ENCODE measurements at regions not wholly inside any gene's neighbourhood (a gene's known extent, or its start where the extent isn't known, plus 50 kb on each side); places are given as distances from the start of the nearest gene placed in this dataset.

DNA sequence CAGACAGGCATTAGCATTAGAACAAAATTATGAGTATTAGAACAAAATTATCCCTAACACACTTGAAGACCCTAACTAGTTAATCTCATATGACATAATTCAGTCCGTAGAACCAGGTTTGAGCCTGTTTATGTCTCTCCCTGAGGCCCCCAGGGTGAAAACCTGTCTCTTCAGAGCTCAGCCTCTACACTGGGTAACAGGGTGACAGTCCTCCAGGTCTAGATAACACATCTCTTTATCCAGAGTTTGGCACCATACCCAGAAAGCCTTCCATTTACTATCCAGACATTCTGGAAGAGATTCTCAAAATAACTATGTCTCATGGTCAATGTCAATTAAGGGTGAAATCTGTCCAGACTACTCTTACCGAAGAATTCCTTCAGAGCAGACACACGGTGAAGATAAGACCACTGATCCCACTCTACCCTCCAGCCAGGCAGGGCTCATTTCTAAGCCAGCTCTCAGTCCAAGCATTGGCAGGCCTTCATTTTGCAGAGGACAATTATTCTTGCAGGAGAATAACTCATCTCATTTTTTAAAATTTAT, 1195.3 kb downstream of the EFNB2 start:
- DNase-seq = no peak

DNA sequence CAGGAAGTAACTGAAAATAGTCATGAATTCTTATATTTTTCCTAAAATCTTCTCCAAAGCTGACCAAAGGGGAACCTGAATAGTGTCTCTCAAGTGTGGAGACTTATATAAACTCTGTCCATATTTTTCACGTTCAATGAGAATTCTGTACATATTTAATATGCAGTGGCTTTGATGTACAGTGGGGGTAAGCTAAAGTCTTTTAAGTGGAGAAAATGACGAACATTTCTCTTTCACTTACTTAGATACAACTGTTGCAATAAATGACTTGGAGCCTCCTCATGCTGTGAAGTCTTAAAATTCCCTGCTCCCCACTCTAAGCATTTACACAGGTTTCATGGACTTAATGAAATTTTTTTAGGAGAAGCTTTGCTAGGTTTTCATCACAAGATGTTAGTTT, 1196.7 kb downstream of the EFNB2 start:
- no peak for DNase-seq

- DNase-seq = no peak
These were observed 1197.5 kb downstream of the EFNB2 start for GRCh38 chr13:105338006-105338405.

- DNase-seq = no peak
These were observed 1198.5 kb downstream of the EFNB2 start for GRCh38 chr13:105336706-105337576.

DNA sequence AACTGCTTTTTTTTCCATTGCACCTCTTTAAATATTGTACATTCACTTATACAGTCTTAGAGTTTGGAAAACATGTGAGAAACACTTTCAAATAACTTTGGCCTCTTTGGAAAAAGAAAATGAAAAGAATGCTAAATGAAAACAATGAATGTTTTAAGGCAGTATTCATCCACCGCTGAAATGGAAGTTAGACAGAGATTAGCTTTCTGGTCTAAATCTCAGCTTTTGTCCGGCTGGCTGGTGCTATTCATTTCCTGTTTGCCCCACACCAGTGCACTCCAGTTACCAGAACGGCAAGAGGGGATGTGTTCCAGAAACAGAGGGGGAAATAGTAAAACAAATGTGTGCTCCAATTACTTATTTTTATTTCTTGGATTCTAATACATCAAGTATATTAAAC, 1201.3 kb downstream of the EFNB2 start:
- no peak for DNase-seq

DNA sequence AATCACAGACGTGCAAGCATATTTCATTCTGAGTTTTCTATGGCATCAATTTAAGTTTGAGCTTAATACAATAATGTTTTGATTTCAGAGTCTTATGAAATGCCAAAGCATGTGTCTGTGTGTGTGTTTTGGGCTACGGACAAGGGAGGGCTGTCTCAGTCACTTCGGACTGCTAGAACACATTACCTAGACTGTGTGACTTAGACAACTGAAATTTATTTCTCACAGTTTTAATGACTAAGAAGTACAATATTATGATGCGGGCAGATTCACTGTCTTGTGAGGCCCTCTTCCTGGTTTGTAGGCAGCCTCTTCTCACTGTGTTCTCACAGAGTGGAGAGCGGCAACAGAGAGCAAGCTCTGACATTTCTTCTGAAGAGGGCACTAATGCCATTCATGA, 1202.0 kb downstream of the EFNB2 start:
- no peak for DNase-seq

GRCh38 chr13:105329359-105329758, 1206.1 kb downstream of the EFNB2 start:
- no peak for DNase-seq

DNA sequence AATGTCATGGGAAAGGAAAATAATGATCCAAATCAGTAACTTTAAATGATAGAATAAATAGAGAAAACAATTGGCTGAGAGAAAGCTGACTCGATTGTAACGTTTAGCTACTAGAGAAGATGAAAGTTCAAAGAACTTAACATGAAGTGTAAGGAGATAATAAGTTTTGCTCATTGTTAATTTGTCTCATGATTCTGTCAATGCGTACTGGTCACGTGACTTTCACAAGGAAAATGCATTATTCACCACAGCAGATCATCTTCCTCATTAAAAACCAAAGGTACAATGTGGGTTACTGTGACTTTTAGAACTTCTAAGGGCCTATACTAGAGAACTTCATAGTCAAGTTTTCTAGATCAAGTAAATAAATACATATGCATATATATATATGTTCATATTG, 1207.2 kb downstream of the EFNB2 start:
- no peak for DNase-seq

DNA sequence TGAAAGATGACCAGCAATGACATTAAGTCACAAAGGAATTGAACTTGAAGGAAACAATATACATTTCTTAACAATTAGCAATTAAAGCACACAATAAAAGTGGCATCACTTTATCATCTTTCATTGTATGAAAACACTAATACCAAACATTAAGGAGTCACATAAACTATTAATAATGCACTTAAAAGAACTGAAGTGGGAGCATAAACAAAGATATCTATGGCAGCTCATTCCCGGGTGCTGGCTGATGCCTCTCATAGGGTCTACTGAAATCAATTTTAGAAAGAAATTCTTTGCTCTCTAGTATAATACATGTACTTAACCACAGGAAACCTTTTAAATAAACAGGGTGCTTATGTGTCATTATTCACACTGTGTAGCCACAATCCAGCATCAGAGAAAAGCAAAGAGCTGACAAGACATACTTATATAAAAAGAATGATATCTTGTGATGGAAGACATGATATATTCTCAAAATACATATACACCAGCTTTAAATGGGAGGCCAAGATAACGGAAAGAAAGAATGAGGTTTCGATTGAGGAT, 1207.8 kb downstream of the EFNB2 start:
- no peak for DNase-seq

DNA sequence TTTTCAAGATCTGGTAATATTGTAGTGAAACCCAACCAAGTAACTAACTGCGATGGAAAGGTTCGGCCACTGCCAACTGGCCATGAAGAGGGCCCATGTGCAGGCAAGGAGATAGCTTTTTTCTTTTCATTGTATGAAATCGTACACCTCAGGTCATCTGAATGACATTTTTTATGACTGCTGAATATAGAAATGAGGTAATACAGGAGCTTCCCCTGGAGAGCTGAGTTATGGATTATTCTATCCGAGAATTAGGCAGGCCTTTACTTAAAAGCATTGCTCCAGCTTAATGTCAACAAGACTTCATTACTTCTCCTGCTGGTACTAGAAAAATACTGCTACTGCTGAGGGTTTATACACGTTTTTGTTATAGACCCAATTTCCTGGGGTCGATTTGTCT, 1215.6 kb downstream of the EFNB2 start:
- no peak for DNase-seq

- no peak for DNase-seq
These were observed 1218.7 kb downstream of the EFNB2 start for GRCh38 chr13:105316731-105317130.

GRCh38 chr13:105312906-105313305, 1222.6 kb downstream of the EFNB2 start:
- DNase-seq = no peak

DNA sequence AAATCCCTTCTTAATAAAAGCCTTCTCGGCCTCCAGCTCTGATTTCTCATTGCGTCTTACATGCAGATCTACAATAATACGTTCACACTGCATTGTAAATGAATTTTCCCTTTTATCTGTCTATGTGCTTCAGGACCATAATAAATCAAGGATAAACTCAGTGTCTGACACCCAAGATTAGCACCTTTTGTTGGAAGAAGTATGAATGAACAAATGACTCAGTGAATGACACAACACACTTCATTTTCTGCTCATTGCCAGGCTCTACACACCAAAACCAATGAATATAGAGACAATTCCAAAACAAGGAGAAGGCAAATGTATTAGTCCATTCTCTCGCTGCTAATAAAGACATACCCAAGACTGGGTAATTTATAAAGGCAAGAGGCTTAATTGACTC, 1224.4 kb downstream of the EFNB2 start:
- no peak for DNase-seq

- DNase-seq = no peak
These were observed 1227.7 kb downstream of the EFNB2 start for GRCh38 chr13:105307776-105308175.

DNA sequence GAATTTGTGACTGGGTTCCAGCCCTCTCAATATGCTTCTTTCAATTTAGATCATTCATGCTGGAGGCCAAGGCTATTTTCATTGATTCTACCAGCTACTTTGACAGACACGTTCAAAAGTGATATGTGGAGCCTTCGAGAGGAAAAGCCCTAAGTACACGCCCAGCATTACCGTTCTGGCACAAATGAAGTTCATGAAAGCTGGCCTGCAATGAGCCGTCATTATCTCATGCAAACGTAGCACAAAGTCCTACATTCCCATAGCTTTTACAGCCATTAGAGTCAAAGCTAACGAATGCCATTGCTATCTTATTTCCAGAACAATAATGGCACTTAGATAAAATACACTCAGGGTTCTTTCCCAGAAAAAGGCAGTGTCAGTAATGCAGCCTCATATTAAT, 1237.6 kb downstream of the EFNB2 start:
- DNase-seq = no peak

DNA sequence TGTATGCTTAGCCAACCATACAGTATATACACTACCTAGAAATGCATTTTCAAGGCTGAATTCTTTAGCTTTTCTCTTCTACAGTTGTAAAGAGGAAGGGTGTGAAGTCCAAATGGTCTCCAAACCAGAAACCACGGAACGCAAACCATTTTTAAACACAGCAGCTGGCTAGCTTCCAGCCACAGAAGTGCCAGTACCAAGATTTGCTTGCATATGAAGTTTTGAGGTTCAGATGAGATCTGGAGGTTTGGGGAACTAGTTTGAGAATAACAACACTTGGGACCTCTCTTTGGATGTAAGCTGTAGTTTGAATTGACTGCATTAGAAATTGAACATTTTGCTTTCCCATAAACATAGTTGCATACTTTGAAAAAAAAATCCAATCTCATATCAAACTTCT, 1243.5 kb downstream of the EFNB2 start:
- DNase-seq = no peak

DNA sequence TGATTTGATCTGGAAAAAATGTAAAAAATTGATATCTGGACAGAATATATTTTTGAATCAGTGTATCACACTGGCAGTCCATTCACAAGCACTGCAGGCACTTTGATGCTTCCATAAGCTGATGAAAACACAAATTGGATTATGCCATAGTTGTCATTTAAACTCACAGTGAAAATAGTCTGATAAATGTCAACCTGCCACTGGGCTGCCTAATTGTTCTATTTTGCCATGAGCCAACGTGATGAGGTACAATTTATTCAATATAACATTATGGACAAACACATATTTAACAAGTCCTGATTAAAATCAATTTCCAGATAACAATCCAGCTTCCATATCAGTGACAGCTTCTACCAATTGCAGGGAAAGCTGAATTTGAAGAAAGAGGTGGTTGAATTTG, 1244.9 kb downstream of the EFNB2 start:
- no peak for DNase-seq

GRCh38 chr13:105285526-105285925, 1249.9 kb downstream of the EFNB2 start:
- no peak for DNase-seq

DNA sequence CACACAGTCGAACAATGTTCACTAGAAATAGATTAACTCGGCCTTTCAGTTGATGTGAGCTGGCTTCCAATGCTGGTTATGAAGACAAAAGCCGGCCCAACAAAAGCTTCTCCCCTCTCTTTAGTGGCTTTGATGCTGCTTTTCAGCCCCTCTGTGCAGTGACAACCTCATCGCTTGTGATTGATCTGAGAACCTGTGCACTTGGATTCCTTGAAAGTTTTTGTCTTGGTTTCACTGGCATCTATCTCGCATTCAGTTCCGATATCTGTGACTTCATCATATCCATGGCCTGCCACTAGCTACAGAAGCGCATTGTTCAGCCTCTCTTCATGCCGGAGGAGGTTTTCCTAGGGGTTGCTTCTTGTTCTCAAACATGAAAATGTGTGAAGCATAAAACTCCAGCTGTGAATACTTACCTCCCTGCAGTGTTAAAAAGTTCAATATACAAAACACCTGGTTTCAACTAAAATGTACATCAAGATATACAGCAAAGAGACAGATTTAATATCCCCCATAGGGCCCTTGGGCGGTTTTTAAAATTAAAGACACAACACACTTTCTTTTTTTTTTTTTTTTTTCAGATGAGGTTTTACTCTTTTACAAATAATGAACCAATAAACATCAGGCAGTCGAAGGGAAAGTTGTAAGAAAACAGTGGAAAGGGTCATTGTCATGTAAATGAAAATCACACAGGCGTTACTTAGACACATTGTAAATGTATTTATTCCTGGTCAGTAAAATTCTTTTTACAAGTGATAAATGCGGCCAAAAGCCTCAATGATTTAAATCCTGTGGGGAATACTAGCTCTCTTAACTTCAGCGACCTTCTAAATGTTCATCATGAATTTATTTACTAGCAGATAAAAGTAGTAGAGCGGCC, 1252.8 kb downstream of the EFNB2 start:
- DNase-seq = no peak

DNA sequence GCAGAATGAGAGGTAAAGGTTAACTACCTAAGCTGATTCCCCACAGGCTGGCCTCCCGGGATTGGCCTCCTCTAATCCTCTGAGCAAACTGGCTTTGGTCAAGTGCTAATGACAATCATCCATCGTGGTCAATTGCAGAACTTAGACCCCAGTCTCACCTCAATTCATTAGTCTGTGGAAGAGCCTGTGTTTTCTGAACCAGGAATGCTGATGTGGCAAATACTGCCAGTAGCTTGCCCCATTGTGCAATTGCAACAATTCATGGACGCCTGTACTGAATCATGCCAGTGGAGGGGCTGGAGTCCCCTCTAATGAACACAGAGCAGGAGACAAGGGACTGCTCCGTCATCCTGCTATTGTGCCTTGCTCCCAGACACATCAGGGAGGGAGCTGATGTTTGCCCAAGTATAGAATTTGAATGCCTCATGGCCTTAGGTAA, 1256.5 kb downstream of the EFNB2 start:
- DNase-seq = no peak

- DNase-seq = no peak
These were observed 1258.9 kb downstream of the EFNB2 start for GRCh38 chr13:105276571-105276970.

DNA sequence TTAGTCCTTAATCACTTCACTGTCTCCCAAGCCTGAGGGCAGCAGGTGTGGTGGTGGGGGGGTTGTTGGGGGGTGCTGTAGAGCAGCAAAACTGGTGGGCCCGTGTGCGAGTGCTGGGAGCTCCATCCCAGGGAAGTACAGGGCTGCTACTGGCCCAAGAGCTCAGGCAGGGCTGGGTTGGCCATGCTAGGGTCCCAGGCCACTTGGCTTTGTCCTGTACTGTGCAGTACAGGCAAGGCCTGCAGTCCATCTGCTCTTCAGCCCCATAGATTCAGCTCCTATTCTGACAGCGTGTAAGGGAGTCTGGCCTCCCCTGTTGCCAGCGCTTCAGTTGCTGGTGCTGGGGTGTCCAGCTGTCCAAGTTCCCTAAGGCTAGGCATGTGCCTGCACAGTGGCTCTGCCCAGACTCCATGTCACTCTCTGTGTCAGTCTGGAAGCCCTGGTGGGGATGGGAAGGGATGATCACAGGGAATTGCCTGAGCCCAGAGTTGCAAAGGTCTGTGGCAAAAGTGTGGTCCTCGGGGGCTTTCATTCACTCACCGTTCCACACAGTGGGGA, 1261.7 kb downstream of the EFNB2 start:
- DNase-seq = no peak
